MCF 10A (cell line): ENCODE measurements at regions not wholly inside any gene's neighbourhood (a gene's known extent, or its start where the extent isn't known, plus 50 kb on each side); places are given as distances from the start of the nearest gene placed in this dataset.

Experiments used
- BruUV-seq: library from RNA; stranded (reverse); fragments of 400-500 nt; replicated peaks from 2 replicates; lab custom pipeline; 2021; lab: Mats Ljungman, UMichigan
- CTCF ChIA-PET: fragments of 300-600 bp; sonication (Branson Sonifier 250); formaldehyde crosslinking; extraction: SDS; loops from one replicate; lab custom pipeline; 2021; ENCODE audit warnings: antibody characterized with exemption, inconsistent platforms; lab: Yijun Ruan, JAX
- POLR2A ChIA-PET: fragments of 300-600, 350-650 bp; sonication (Branson Sonifier 250); formaldehyde crosslinking; extraction: SDS; loops from one replicate; lab custom pipeline; 2020; ENCODE audit warnings: antibody characterized with exemption, inconsistent platforms; lab: Yijun Ruan, JAX
- DNase-seq: peaks from one replicate; pipeline ENCODE4 v3.0.0-alpha.2; 2018; ENCODE audit not compliant: unreplicated experiment
- H3K27ac Mint-ChIP-seq: one replicate; pipeline ENCODE4 v1.8.0; 2022; ENCODE audit warnings: mild to moderate bottlenecking, low read depth, mixed read lengths; ENCODE audit not compliant: unreplicated experiment
- H3K27me3 Mint-ChIP-seq: one replicate; pipeline ENCODE4 v1.8.0; 2022; ENCODE audit warnings: mixed read lengths; ENCODE audit not compliant: insufficient read depth, unreplicated experiment
- H3K36me3 Mint-ChIP-seq: one replicate; pipeline ENCODE4 v1.8.0; 2022; ENCODE audit warnings: mild to moderate bottlenecking, moderate library complexity, mixed read lengths; ENCODE audit not compliant: insufficient read depth, unreplicated experiment
- H3K4me1 Mint-ChIP-seq: one replicate; pipeline ENCODE4 v1.8.0; 2022; ENCODE audit warnings: mixed read lengths; ENCODE audit not compliant: insufficient read depth, unreplicated experiment
- H3K4me3 Mint-ChIP-seq: one replicate; pipeline ENCODE4 v1.8.0; 2022; ENCODE audit warnings: mild to moderate bottlenecking, moderate library complexity, mixed read lengths; ENCODE audit not compliant: unreplicated experiment
- H3K9me3 Mint-ChIP-seq: one replicate; pipeline ENCODE4 v1.8.0; 2022; ENCODE audit warnings: mixed read lengths; ENCODE audit not compliant: unreplicated experiment
- CTCF ChIP-seq: fragments of 200-600 bp; IDR thresholded peaks from one replicate; pipeline ENCODE4 v1.8.0; 2022; ENCODE audit warnings: antibody characterized with exemption, mild to moderate bottlenecking; ENCODE audit not compliant: unreplicated experiment
- intact Hi-C: fragments of 100-400 bp; cut with micrococcal nuclease; formaldehyde crosslinking; loops from 2 replicates; pipeline ENCODE4 v1.14.1; 2022

GRCh38 chr3:182323898-182324297 is 469.4 kb upstream of the ATP11B start:
- DNase-seq, result no peak
- Mint-ChIP-seq H3K27ac (no peak overlapping the region), H3K9me3 (peaks cover 19% of the 10 kb centered on the region), H3K4me1 (peaks cover 7% of the 10 kb centered on the region), H3K4me3 (no peak overlapping the region), H3K36me3 (no peaks in the 10 kb centered on the region), H3K27me3 (no peaks in the 10 kb centered on the region)
- ChIA-PET CTCF (no interaction called here), POLR2A (no interaction called here)
- no peak for TF ChIP-seq CTCF
- intact Hi-C loops, result no loop called here
- no TSS peak for BruUV-seq

DNA sequence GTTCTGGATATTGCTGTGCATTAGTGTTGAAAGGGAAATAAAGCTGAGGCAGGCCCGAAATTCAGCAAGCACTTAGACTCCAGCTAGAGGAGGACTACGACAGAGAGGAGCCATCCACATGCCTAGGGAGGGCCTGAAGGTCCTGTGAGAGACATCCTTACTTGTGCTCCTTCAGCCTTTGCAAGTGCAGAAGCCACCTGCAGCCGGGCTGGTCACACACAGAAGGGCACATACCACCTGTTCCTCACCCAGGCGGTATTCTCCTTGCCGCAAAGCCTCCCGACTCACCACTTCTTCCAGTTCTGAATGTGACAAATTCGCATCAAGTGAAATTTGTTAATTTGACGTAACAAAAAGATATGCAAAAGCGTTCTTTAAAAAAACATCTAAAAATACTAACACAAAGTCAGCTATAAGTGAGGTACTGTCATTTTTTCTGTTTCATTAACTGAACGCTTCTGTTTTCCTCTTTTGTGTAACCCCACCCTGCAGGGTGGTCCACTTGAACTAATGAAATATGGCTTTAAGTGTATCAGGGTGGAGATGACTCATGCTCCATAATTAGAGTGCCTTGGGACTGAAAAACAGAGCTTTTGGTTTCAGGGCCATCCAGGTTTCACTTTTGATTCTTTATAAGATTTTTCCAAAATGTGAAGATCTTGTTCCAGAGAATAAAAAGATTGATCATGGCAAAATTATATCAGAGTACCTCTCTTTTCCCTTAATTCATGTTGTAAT is 467.9 kb upstream of the ATP11B start:
- H3K36me3 Mint-ChIP-seq, result no peaks in the 10 kb centered on the region
- intact Hi-C loops, result no loop called here
- BruUV-seq, result no TSS peak
- no peak for TF ChIP-seq CTCF
- POLR2A ChIA-PET, result interaction anchor here (0.6 to 0.9 kb wide), 3 partner anchors 217 to 837 kb away, joined by 3 to 4 read pairs (median 3); no protein-coding TSS in a partner anchor
- no peak overlapping the region for H3K4me3 Mint-ChIP-seq
- H3K9me3 Mint-ChIP-seq, result peaks cover 4% of the 10 kb centered on the region
- peaks cover 7% of the 10 kb centered on the region for H3K4me1 Mint-ChIP-seq
- no peak overlapping the region for H3K27ac Mint-ChIP-seq
- H3K27me3 Mint-ChIP-seq, result no peaks in the 10 kb centered on the region
- DNase-seq, result peak; percentile 20
- CTCF ChIA-PET, result interaction anchor here (0.8 kb wide), 2 partner anchors 178 to 625 kb away, joined by 3 to 4 read pairs; no protein-coding TSS in a partner anchor

DNA sequence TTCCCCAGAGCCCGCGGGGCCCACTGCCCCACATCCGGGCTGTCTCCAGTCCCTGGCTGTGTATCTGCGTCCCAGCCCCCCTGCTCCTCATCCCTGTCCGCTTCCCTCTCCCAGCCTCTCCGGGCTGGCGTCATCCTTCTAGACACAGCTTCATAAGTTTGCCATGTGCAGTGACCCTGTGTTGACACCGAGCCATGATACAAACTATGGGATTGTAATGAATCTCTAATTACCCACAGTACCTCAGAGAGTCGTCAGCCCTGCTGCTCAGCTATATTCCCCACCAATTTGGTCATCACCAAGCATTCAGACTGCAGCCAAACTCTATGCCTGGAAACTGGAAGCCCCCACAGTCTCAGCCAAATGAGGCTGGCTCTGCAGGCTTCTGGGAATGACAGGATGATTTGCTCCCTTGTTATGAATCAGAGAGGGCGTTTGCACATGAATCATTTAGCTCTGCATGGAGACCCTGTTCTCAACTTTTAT is 466.1 kb upstream of the ATP11B start:
- Mint-ChIP-seq H3K36me3 (no peaks in the 10 kb centered on the region), H3K4me1 (peaks cover 15% of the 10 kb centered on the region), H3K27me3 (no peaks in the 10 kb centered on the region), H3K4me3 (no peak overlapping the region), H3K9me3 (no peaks in the 10 kb centered on the region), H3K27ac (no peak overlapping the region)
- TF ChIP-seq CTCF, result no peak
- intact Hi-C loops, result no loop called here
- CTCF ChIA-PET, result interaction anchor here (0.7 kb wide), 2 partner anchors 23 to 319 kb away, joined by 3 read pairs; no protein-coding TSS in a partner anchor
- POLR2A ChIA-PET, result no interaction called here
- no TSS peak for BruUV-seq
- DNase-seq, result no peak

DNA sequence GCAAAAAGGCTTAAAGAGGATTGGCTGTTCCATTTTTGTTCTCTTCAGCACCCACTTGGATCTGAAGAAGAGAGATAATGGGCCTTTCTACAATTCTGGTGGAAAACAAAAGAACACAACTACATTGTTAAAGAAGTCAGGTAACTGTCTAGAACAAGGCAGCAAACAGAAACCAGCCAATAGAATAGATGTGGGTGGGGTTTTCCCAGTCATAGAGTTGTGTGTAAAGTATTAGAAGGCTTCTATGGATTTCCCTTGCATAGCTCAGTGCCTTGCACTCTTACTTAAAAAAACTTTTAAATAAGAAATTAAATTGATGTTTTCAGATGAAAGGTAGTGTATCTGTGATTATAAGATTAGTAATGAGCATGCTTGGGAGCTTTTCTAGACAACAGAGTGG is 462.7 kb upstream of the ATP11B start:
- Mint-ChIP-seq H3K4me1 (peaks cover 8% of the 10 kb centered on the region), H3K9me3 (no peaks in the 10 kb centered on the region), H3K27ac (no peak overlapping the region), H3K4me3 (no peak overlapping the region), H3K36me3 (no peaks in the 10 kb centered on the region), H3K27me3 (no peaks in the 10 kb centered on the region)
- BruUV-seq, result no TSS peak
- DNase-seq, result no peak
- POLR2A ChIA-PET, result interaction anchor here (1.0 kb wide), 1 partner anchor 14 kb away, joined by 3 read pairs; no protein-coding TSS in a partner anchor
- CTCF ChIA-PET, result no interaction called here
- intact Hi-C loops, result no loop called here
- TF ChIP-seq CTCF, result no peak
